Limb (tissue), 2 donors: ENCODE measurements at regions not wholly inside any gene's neighbourhood (a gene's known extent, or its start where the extent isn't known, plus 50 kb on each side); places are given as distances from the start of the nearest gene placed in this dataset.

ENCODE experiments used
- DNase-seq, 2 donors: peaks; one replicate each; pipeline ENCODE4 v3.0.0-alpha.2; 2016; ENCODE audit errors: extremely low spot score in 2 of 2

GRCh38 chr18:11204020-11204419, 54.7 kb upstream of the PIEZO2 start:
- DNase-seq: no peak

- no peak for DNase-seq
These were observed 50.1 kb upstream of the PIEZO2 start for GRCh38 chr18:11199477-11199876.
